Keratinocyte (primary cell): ENCODE measurements at regions not wholly inside any gene's neighbourhood (a gene's known extent, or its start where the extent isn't known, plus 50 kb on each side); places are given as distances from the start of the nearest gene placed in this dataset.

ENCODE experiments used
- CTCF ChIP-seq, 3 experiments: IDR thresholded peaks in 1 of 3; conservative IDR thresholded peaks in 1 of 3; optimal IDR thresholded peaks in 1 of 3; 2 replicates in 2 of 3; 3 replicates in 1 of 3; pipeline versions ENCODE3 to v1.5.1; 2011; ENCODE audit warnings: low read length in 3 of 3, mild to moderate bottlenecking in 3 of 3, moderate library complexity in 2 of 3, control low read depth in 1 of 3, inconsistent platforms in 1 of 3; ENCODE audit not compliant: insufficient read depth in 2 of 3; ENCODE audit errors: extremely low read depth in 1 of 3
- EZH2 ChIP-seq: IDR thresholded peaks from one replicate; pipeline ENCODE4 v1.6.1; 2012; ENCODE audit warnings: inconsistent platforms, mild to moderate bottlenecking, low read length, moderate library complexity

GRCh38 chr12:126773012-126773411 is 1494.0 kb upstream of the TMEM132C start:
- TF ChIP-seq CTCF (optimal IDR thresholded peaks at IDR 0.05 in 1 of 3, IDR thresholded peaks at IDR 0.05 in 1 of 3, conservative IDR thresholded peaks at IDR 0.05 in 1 of 3; ENCODE audit: extremely low read depth in 1 of 3, insufficient read depth in 2 of 3, low read length in 3 of 3), result no peak
- TF ChIP-seq EZH2, result no peak
